Memory B cell (primary cell): ENCODE measurements at regions not wholly inside any gene's neighbourhood (a gene's known extent, or its start where the extent isn't known, plus 50 kb on each side); places are given as distances from the start of the nearest gene placed in this dataset.

Source experiments
- ATAC-seq: fragments of 150-1000 bp; cut with Tn5 transposase; 2 replicates; pipeline ENCODE4 v1.10.0; 2021; ENCODE audit warnings: low read depth, mild to moderate bottlenecking, moderate library complexity
- DNase-seq, 2 donors: peaks; one replicate each; pipeline ENCODE4 v3.0.0; 2022; ENCODE audit warnings: low spot score in 2 of 2
- H3K27ac Mint-ChIP-seq: one replicate; pipeline ENCODE4 v1.8.0; 2022; ENCODE audit warnings: mild to moderate bottlenecking, moderate library complexity, mixed read lengths
- H3K27me3 Mint-ChIP-seq: one replicate; pipeline ENCODE4 v1.8.0; 2022; ENCODE audit warnings: mixed read lengths
- H3K36me3 Mint-ChIP-seq: one replicate; pipeline ENCODE4 v1.8.0; 2022; ENCODE audit warnings: mild to moderate bottlenecking, mixed read lengths
- H3K4me1 Mint-ChIP-seq: one replicate; pipeline ENCODE4 v1.8.0; 2022; ENCODE audit warnings: mixed read lengths
- H3K4me3 Mint-ChIP-seq: one replicate; pipeline ENCODE4 v1.8.0; 2022; ENCODE audit warnings: mild to moderate bottlenecking, moderate library complexity, mixed read lengths
- H3K9me3 Mint-ChIP-seq: one replicate; pipeline ENCODE4 v1.8.0; 2022; ENCODE audit warnings: mixed read lengths

DNA sequence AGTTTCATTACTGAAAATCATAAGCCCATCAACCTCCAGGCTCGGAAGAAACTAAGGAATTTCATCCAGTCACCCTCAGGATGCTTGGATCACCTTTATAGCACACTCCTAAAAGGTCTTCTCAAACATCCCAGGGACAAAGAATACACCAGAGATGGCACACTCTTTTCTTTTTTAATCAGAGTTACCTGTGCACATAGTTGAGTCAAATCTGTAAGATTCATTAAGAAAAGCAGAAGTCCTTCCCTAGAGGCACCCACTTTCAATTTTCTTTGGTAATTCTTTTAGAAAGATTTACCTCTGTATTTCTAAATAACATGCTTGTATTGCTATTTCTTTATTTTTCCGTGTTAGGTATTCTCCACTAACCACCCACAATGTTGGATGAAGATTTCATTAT lies 50.6 kb upstream of the IL6 start:
- H3K36me3 Mint-ChIP-seq = peaks cover 5% of the 10 kb centered on the region
- peak overlapping the region; percentile 78 for H3K27ac Mint-ChIP-seq
- peaks cover 62% of the 10 kb centered on the region for H3K4me1 Mint-ChIP-seq
- peak; percentile 49 for ATAC-seq
- no peak for DNase-seq
- peak overlapping the region; percentile 13 for H3K4me3 Mint-ChIP-seq
- peaks cover 5% of the 10 kb centered on the region for H3K9me3 Mint-ChIP-seq
- no peaks in the 10 kb centered on the region for H3K27me3 Mint-ChIP-seq

DNA sequence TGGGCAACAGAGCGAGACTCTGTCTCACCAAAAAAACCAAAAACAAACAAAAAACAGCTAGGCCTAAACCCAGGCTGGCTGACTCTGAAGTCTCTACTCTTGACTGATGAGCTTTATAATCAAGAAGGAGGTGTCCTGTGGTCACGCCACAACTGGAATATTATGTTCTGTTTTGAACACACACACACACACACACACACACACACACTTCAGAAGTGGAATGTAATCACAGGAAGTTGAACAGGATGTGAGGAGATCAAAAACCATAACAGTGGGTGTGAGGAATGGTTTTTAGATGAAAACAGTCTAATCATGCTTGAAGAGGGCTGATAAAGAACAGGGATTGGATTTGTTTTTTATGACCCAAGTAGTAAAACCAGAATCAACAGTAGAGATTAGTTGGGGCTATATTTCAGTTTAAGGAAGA lies 51.1 kb upstream of the IL6 start:
- peaks cover 5% of the 10 kb centered on the region for H3K36me3 Mint-ChIP-seq
- H3K4me1 Mint-ChIP-seq = peaks cover 63% of the 10 kb centered on the region
- ATAC-seq (peak; percentile 18), DNase-seq (no peak)
- H3K9me3 Mint-ChIP-seq = peaks cover 5% of the 10 kb centered on the region
- no peak overlapping the region for H3K4me3 Mint-ChIP-seq
- peak overlapping the region; percentile 78 for H3K27ac Mint-ChIP-seq
- H3K27me3 Mint-ChIP-seq = no peaks in the 10 kb centered on the region

DNA sequence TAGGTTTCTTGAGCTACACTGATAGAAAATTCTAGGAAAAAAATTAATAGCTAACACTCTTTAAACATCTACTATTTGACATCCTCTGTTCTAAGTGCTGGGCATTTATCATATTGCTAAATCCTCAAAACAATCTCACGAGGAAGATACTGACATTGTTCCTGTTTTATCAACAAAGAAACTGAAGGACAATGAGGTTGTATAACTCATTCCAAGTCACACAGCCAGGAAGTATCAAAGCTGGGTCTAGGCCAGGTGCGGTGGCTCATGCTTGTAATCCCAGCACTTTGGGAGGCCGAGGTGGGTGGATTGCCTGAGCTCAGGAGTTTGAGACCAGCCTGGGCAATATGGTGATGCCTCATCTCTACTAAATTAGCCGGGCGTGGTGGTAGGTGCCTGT lies 51.6 kb upstream of the IL6 start:
- Mint-ChIP-seq H3K4me1 (peaks cover 59% of the 10 kb centered on the region), H3K9me3 (peaks cover 5% of the 10 kb centered on the region), H3K36me3 (peaks cover 5% of the 10 kb centered on the region), H3K27ac (peak overlapping the region; percentile 78), H3K27me3 (no peaks in the 10 kb centered on the region), H3K4me3 (no peak overlapping the region)
- ATAC-seq (no peak), DNase-seq (no peak)

GRCh38 chr7:22672846-22673680 lies 53.9 kb upstream of the IL6 start:
- peak overlapping the region; percentile 90 for H3K27ac Mint-ChIP-seq
- peaks cover 5% of the 10 kb centered on the region for H3K36me3 Mint-ChIP-seq
- H3K27me3 Mint-ChIP-seq = no peaks in the 10 kb centered on the region
- H3K4me1 Mint-ChIP-seq = peaks cover 58% of the 10 kb centered on the region
- H3K9me3 Mint-ChIP-seq = peaks cover 4% of the 10 kb centered on the region
- peak; percentile 62 for ATAC-seq
- H3K4me3 Mint-ChIP-seq = peak overlapping the region; percentile 22
- DNase-seq = no peak

GRCh38 chr7:22671177-22671879 lies 55.7 kb upstream of the IL6 start:
- Mint-ChIP-seq H3K36me3 (peaks cover 5% of the 10 kb centered on the region), H3K27me3 (no peaks in the 10 kb centered on the region), H3K27ac (no peak overlapping the region)

DNA sequence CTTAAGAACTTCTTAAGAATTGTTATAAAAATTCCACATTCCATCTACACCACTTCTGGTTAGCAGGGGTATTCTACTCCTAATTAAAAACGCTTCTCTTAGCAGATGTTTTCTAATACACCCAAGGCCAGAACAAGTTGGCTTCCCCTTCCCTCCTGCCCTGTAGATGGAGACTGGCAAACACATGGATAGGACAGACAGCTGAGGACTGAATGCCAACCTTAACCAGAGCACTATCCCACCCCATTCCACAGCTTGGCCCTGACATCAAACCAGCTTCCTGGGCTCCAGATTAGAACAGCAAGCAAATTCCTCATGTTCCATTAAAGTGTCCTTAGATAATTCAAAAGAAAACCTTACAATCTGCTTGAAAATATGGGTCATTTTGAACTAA lies 56.6 kb upstream of the IL6 start:
- ATAC-seq = no peak
- peaks cover 2% of the 10 kb centered on the region for H3K9me3 Mint-ChIP-seq
- no peak for DNase-seq
- peaks cover 5% of the 10 kb centered on the region for H3K36me3 Mint-ChIP-seq
- H3K4me1 Mint-ChIP-seq = peaks cover 44% of the 10 kb centered on the region
- no peak overlapping the region for H3K4me3 Mint-ChIP-seq
- no peak overlapping the region for H3K27ac Mint-ChIP-seq
- no peaks in the 10 kb centered on the region for H3K27me3 Mint-ChIP-seq

More at GRCh38 chr7:22671177-22671879, 55.7 kb upstream of the IL6 start:
- H3K4me1 Mint-ChIP-seq = peaks cover 47% of the 10 kb centered on the region
- DNase-seq (no peak), ATAC-seq (peak; percentile 44)
- H3K9me3 Mint-ChIP-seq = peaks cover 2% of the 10 kb centered on the region
- no peak overlapping the region for H3K4me3 Mint-ChIP-seq

GRCh38 chr7:22669692-22670421 lies 57.1 kb upstream of the IL6 start:
- no peak overlapping the region for H3K27ac Mint-ChIP-seq
- no peak overlapping the region for H3K4me3 Mint-ChIP-seq
- peaks cover 5% of the 10 kb centered on the region for H3K36me3 Mint-ChIP-seq
- no peak for DNase-seq
- ATAC-seq = no peak
- H3K9me3 Mint-ChIP-seq = peaks cover 2% of the 10 kb centered on the region
- no peaks in the 10 kb centered on the region for H3K27me3 Mint-ChIP-seq
- H3K4me1 Mint-ChIP-seq = peaks cover 42% of the 10 kb centered on the region

- Mint-ChIP-seq H3K9me3 (peaks cover 2% of the 10 kb centered on the region), H3K4me3 (no peak overlapping the region), H3K4me1 (peaks cover 38% of the 10 kb centered on the region), H3K27ac (no peak overlapping the region), H3K36me3 (peaks cover 5% of the 10 kb centered on the region), H3K27me3 (no peaks in the 10 kb centered on the region)
- ATAC-seq (no peak), DNase-seq (no peak)
Observed at GRCh38 chr7:22668971-22669401, 58.0 kb upstream of the IL6 start.

GRCh38 chr7:22667562-22668239 lies 59.3 kb upstream of the IL6 start:
- H3K4me3 Mint-ChIP-seq = no peak overlapping the region
- no peak overlapping the region for H3K27ac Mint-ChIP-seq
- H3K27me3 Mint-ChIP-seq = no peaks in the 10 kb centered on the region
- H3K36me3 Mint-ChIP-seq = no peaks in the 10 kb centered on the region
- peaks cover 37% of the 10 kb centered on the region for H3K4me1 Mint-ChIP-seq
- ATAC-seq = no peak
- H3K9me3 Mint-ChIP-seq = no peaks in the 10 kb centered on the region
- DNase-seq = no peak

DNA sequence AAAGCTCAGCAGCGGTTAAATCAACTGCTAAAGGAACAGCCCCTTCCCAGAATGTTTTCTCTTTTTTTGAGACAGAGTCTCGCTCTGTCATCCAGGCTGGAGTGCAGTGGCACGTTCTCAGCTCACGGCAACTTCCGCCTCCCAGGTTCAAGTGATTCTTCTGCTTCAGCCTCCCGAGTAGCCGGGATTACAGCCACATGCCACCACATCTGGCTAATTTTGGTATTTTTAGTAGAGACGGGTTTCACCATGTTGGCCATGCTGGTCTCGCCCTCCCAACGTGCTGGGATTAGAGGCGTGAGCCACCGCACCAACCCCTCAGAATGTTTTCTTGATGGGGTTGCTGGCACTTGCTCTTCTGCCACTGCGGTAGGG lies 59.8 kb upstream of the IL6 start:
- Mint-ChIP-seq H3K4me3 (no peak overlapping the region), H3K27me3 (no peaks in the 10 kb centered on the region)
- ATAC-seq = no peak

DNA sequence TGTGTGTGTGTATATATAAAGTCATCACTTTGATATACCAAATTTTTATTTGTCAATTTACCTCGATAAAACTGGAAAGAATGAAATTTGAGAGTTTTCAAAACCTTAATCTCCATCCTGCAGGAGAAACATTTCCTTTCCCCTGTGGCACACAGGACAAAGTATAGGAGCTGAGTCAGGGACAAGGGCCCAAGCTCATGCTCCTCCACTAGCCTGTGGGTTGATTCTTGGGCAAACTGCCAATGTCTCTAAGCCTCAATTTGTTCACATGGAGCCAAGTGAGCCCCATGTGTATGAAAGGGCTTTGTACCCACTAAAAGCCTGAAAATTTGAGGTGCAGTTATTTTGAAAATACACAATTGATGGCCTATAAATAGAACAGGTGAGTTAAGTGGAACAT lies 60.3 kb upstream of the IL6 start:
- no peak for ATAC-seq
- no peaks in the 10 kb centered on the region for H3K9me3 Mint-ChIP-seq
- no peak overlapping the region for H3K27ac Mint-ChIP-seq
- no peaks in the 10 kb centered on the region for H3K36me3 Mint-ChIP-seq
- no peak for DNase-seq
- no peak overlapping the region for H3K4me3 Mint-ChIP-seq
- H3K27me3 Mint-ChIP-seq = no peaks in the 10 kb centered on the region
- peaks cover 40% of the 10 kb centered on the region for H3K4me1 Mint-ChIP-seq

More for the DNA sequence above, 59.8 kb upstream of the IL6 start:
- Mint-ChIP-seq H3K36me3 (no peaks in the 10 kb centered on the region), H3K9me3 (no peaks in the 10 kb centered on the region), H3K4me1 (peaks cover 37% of the 10 kb centered on the region), H3K27ac (no peak overlapping the region)
- no peak for DNase-seq

- Mint-ChIP-seq H3K36me3 (no peaks in the 10 kb centered on the region), H3K4me3 (no peak overlapping the region), H3K27ac (peak overlapping the region; percentile 59), H3K27me3 (no peaks in the 10 kb centered on the region), H3K9me3 (no peaks in the 10 kb centered on the region), H3K4me1 (peaks cover 41% of the 10 kb centered on the region)
- no peak for DNase-seq
- ATAC-seq = no peak
Observed at GRCh38 chr7:22665923-22666322, 61.1 kb upstream of the IL6 start.

DNA sequence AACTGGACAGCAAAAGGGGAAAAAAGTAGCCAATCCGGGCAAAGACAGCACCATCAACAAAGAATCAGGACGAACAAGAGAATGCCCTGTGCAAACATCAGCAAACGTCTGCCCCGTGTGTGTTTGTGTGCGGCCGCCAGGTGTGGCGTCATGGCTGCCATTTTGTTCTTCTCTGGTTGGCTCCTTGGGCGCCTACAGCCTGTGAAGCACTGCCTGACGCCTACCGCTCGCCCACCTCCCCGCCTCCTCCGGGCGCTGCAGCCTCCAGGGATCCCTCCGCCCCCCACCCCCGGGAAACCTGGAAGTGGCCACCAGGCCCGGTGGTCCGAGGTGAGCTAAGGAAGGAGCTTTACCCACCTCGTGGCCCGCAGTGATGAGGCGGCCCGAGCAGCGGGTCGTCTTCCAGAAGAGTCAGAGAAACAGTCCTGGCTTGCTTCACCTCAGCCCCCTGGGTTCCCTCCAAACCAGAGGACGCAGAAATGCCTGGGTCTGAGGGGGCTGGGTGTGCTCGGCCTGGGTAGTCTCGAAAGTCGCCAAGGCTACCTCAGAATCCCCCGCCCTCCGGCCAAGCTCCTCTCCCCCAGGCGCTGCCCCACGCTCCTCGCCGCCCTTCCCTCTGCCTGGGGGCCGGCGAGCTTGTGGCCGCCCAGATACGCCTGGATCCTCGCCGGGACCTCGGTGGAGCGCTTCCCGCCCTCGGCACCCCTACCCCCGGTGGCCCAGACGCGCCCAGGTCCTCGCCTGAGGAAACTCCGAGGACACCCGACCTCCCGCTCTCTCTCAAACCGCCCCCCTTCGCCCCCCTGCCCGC lies 61.8 kb upstream of the IL6 start:
- no peaks in the 10 kb centered on the region for H3K9me3 Mint-ChIP-seq
- peaks cover 45% of the 10 kb centered on the region for H3K4me1 Mint-ChIP-seq
- H3K27ac Mint-ChIP-seq = no peak overlapping the region
- H3K36me3 Mint-ChIP-seq = no peaks in the 10 kb centered on the region
- H3K4me3 Mint-ChIP-seq = no peak overlapping the region
- DNase-seq (no peak), ATAC-seq (no peak)
- H3K27me3 Mint-ChIP-seq = no peaks in the 10 kb centered on the region
